Activated naive CD4-positive, alpha-beta T cell treated with anti-CD3 and anti-CD28 coated beads, Interleukin-2, amount 10 ng/mL, durations not matched to agents 7 days and 5 days (primary cell): ENCODE measurements at regions not wholly inside any gene's neighbourhood (a gene's known extent, or its start where the extent isn't known, plus 50 kb on each side); places are given as distances from the start of the nearest gene placed in this dataset.
"Not testable (repeated sequence)": the region's sequence is repeated elsewhere in the genome, so short reads cannot be mapped to it uniquely, and the experiment has no call there.

Source experiments
- CTCF ChIA-PET: fragments of 350-600 bp; sonication (Branson Sonifier 250); formaldehyde crosslinking; loops from one replicate; lab custom pipeline; 2021; ENCODE audit warnings: antibody characterized with exemption; lab: Charles Lee
- DNase-seq: peaks from one replicate; pipeline ENCODE4 v3.0.0-alpha.2; 2020
- H3K27ac Mint-ChIP-seq: one replicate; pipeline ENCODE4 v1.8.0; 2021; ENCODE audit warnings: mild to moderate bottlenecking, moderate library complexity, mixed read lengths
- H3K27me3 Mint-ChIP-seq: one replicate; pipeline ENCODE4 v1.8.0; 2021; ENCODE audit warnings: mild to moderate bottlenecking, mixed read lengths
- H3K36me3 Mint-ChIP-seq: one replicate; pipeline ENCODE4 v1.8.0; 2021; ENCODE audit warnings: mixed read lengths
- H3K4me1 Mint-ChIP-seq: one replicate; pipeline ENCODE4 v1.8.0; 2021; ENCODE audit warnings: mixed read lengths
- H3K4me3 Mint-ChIP-seq: one replicate; pipeline ENCODE4 v1.8.0; 2021; ENCODE audit warnings: mild to moderate bottlenecking, moderate library complexity, mixed read lengths
- H3K9me3 Mint-ChIP-seq: one replicate; pipeline ENCODE4 v1.8.0; 2021; ENCODE audit warnings: mixed read lengths

DNA sequence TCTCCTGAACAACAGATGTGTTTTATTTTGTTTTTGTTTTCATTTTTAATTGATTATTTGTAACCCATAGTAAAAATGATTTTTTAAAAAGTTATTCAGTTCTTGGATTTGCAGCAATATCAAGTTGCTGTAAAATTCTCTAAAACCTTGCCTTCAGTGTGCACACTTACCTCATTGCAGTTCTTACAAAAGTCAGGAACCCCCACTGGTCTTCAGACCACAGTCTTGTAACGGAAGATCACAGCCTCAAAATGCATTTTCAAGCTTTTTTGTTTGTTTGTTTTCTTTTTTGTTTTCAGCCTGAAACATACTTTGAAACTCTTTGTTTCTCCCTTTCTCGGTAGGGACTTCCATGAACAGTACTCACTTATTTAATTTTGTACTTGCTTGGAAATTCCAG is 1012.8 kb upstream of the GYPC start:
- no peak overlapping the region for H3K27ac Mint-ChIP-seq
- H3K4me1 Mint-ChIP-seq, result no peaks in the 10 kb centered on the region
- H3K9me3 Mint-ChIP-seq, result no peaks in the 10 kb centered on the region
- no peak for DNase-seq
- no peak overlapping the region for H3K4me3 Mint-ChIP-seq
- CTCF ChIA-PET, result no interaction called here
- no peaks in the 10 kb centered on the region for H3K36me3 Mint-ChIP-seq
- no peaks in the 10 kb centered on the region for H3K27me3 Mint-ChIP-seq

DNA sequence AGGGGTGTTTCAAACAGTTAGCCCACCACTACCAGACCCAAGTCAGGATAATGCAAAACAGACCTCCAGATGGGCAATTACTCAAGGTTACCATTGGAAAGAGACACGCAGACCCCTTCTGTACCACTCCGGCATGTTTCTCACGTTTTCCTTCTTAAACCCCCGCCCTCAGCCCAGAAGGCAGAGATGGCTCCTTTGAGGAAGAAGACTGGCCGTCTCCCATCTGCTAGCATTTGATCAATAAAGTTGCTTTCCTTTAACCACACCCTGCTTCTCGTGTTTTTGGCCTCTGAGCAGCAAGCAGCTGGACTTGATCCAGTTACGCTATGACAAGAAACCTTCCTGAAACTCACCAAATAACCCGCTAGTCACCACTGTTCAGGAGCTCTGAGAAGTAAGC is 1012.4 kb upstream of the GYPC start:
- H3K9me3 Mint-ChIP-seq, result no peaks in the 10 kb centered on the region
- H3K4me1 Mint-ChIP-seq, result no peaks in the 10 kb centered on the region
- DNase-seq, result no peak
- no peaks in the 10 kb centered on the region for H3K27me3 Mint-ChIP-seq
- no peaks in the 10 kb centered on the region for H3K36me3 Mint-ChIP-seq
- no peak overlapping the region for H3K4me3 Mint-ChIP-seq
- H3K27ac Mint-ChIP-seq, result no peak overlapping the region
- CTCF ChIA-PET, result no interaction called here

DNA sequence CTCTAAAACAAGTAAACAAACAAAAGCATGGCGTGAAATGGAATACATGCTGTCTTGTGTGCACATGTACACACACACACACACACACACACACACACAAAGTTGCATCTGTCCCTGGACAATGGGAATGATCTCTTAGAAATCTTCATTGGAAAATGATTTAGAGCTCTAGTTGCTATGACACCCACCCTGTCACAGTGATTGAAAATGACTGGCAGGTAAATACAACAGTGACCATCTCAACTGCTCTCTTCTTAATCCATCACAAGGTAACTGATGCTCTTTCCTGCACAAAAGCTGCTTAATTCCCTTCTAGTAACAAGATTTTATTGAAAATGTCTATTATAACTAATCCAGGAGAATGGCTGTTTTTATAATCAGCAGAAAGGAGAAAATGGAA is 1011.7 kb upstream of the GYPC start:
- no peak overlapping the region for H3K27ac Mint-ChIP-seq
- no peaks in the 10 kb centered on the region for H3K36me3 Mint-ChIP-seq
- no peak for DNase-seq
- no peaks in the 10 kb centered on the region for H3K9me3 Mint-ChIP-seq
- no peaks in the 10 kb centered on the region for H3K4me1 Mint-ChIP-seq
- no peak overlapping the region for H3K4me3 Mint-ChIP-seq
- H3K27me3 Mint-ChIP-seq, result no peaks in the 10 kb centered on the region
- CTCF ChIA-PET, result no interaction called here

DNA sequence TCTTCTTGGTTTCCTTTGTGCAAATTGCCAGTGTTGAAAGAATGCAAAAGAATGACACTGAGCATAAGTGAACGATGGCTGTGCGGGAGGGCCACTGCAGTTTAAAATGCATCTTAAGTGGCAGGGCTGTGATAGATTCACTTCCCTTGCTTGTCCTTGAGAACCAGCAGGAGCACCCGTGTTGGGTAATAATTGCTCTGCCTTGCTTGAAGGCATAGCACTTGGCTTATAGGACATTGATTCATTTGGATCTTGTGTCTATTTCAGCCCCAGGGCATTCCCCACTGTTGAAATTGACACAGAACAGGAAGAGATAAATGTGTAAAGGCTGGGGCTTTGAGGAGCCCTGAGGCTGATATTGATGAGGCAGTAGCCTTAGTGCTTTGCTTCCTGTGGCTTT is 1003.7 kb upstream of the GYPC start:
- DNase-seq, result no peak
- CTCF ChIA-PET, result no interaction called here
- Mint-ChIP-seq H3K36me3 (no peaks in the 10 kb centered on the region), H3K4me1 (no peaks in the 10 kb centered on the region), H3K27ac (no peak overlapping the region), H3K27me3 (no peaks in the 10 kb centered on the region), H3K9me3 (no peaks in the 10 kb centered on the region), H3K4me3 (no peak overlapping the region)

DNA sequence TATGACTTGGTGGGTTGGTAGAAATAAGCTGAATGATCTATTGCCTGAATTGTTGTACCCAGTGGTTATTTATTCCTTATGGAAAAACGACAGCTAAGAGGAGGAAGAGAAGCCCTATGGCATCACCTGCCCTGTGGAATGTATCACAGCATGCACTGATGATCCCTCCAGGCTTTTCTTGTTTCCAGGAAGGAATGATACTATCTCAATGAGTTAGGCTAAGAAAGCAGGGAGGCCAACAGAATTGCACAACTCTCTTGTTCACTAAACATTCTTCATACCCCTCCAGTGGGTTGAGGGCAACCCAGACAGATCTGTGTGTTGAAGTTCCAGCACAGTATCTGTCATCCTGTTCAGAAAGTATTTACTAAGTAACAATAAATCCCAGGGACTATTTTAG is 1001.7 kb upstream of the GYPC start:
- CTCF ChIA-PET, result interaction anchor here (0.6 kb wide), 1 partner anchor 21 kb away, joined by 4 read pairs; no protein-coding TSS in a partner anchor
- DNase-seq, result no peak
- Mint-ChIP-seq H3K27me3 (no peaks in the 10 kb centered on the region), H3K27ac (no peak overlapping the region), H3K36me3 (no peaks in the 10 kb centered on the region), H3K4me3 (no peak overlapping the region), H3K4me1 (no peaks in the 10 kb centered on the region), H3K9me3 (no peaks in the 10 kb centered on the region)

DNA sequence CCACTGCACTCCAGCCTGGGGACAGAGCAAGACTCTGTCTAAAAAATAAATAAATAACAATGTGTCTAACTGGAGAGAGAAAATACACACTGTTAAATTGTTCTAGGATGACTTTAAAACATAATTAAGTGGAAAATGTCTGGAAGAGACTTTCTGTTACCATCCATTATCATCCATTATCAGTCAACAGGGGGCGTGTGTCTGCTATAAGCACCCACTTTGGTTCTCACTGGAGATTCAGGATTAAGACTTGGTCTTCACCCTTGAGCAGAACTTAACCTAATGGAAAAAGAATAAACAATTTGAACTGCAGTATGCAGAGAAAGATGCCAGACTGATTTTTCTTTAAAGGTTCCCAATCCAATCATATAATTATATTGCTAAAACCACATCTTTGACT is 999.8 kb upstream of the GYPC start:
- CTCF ChIA-PET, result no interaction called here
- Mint-ChIP-seq H3K36me3 (no peaks in the 10 kb centered on the region), H3K9me3 (peaks cover 8% of the 10 kb centered on the region), H3K27ac (no peak overlapping the region), H3K4me1 (no peaks in the 10 kb centered on the region), H3K27me3 (no peaks in the 10 kb centered on the region), H3K4me3 (no peak overlapping the region)
- no peak for DNase-seq

DNA sequence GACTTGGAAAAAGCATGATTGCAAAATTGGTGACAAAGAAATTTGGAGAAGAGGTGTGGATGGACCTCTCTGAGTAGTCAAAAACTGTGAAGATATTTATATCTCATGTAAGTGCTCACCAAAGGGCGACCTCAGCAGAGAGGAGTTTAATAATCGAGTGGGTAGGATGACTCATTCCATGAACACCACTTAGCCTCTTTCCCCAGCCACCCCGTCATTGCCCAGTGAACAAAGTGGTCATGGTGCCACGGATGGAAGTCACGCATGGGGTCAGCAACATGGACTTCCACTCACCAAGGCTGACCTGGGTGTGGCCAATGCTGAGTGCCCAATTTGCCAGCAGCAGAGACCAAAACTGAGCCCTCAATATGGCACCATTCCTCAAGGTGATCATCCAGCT is 997.4 kb upstream of the GYPC start:
- Mint-ChIP-seq H3K36me3 (no peaks in the 10 kb centered on the region), H3K9me3 (peaks cover 10% of the 10 kb centered on the region), H3K4me3 (no peak overlapping the region), H3K4me1 (no peaks in the 10 kb centered on the region), H3K27me3 (no peaks in the 10 kb centered on the region), H3K27ac (no peak overlapping the region)
- CTCF ChIA-PET, result no interaction called here
- no peak for DNase-seq

DNA sequence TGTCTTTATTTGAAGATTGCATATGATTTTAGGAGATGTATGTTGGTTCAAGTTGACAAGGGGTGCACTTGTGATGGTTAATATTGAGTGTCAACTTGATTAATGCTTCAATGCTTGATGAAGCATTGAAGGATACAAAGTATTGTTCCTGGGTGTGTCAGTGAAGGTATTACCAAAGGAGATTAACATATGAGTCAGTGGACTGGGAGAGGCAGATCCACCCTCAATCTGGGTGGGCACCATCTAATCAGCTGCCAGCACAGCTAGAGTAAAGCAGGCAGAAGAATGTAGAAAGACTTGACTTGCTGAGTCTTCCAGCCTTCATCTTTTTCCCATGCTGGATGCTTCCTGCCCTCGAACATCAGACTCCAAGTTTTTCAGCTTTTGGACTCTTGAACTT is 995.6 kb upstream of the GYPC start:
- H3K9me3 Mint-ChIP-seq, result peaks cover 13% of the 10 kb centered on the region
- H3K27me3 Mint-ChIP-seq, DNase-seq, H3K36me3 Mint-ChIP-seq, H3K4me1 Mint-ChIP-seq, H3K4me3 Mint-ChIP-seq, CTCF ChIA-PET, H3K27ac Mint-ChIP-seq: not testable (repeated sequence)

DNA sequence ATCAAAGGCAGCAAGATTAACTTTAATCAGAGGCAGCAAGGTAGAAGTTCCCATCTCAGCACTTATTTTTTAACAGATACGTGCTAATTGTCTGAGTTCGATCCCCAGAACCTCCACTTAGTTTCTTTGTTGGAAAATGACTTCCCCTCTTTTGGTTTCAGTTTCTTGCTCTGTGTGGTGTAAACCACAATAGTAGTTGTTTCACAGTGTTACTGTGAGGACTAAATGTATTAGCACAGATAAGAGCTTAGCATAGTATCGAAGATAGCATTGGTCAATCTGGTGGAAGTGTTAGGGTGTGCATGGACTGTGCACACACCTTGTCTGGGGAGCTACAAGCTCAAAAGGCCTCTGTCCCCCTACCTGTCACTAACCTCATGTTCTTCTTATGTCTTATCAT is 988.3 kb upstream of the GYPC start:
- CTCF ChIA-PET, result no interaction called here
- no peaks in the 10 kb centered on the region for H3K27me3 Mint-ChIP-seq
- peaks cover 3% of the 10 kb centered on the region for H3K9me3 Mint-ChIP-seq
- H3K27ac Mint-ChIP-seq, result no peak overlapping the region
- no peak for DNase-seq
- H3K36me3 Mint-ChIP-seq, result no peaks in the 10 kb centered on the region
- H3K4me3 Mint-ChIP-seq, result no peak overlapping the region
- H3K4me1 Mint-ChIP-seq, result no peaks in the 10 kb centered on the region

DNA sequence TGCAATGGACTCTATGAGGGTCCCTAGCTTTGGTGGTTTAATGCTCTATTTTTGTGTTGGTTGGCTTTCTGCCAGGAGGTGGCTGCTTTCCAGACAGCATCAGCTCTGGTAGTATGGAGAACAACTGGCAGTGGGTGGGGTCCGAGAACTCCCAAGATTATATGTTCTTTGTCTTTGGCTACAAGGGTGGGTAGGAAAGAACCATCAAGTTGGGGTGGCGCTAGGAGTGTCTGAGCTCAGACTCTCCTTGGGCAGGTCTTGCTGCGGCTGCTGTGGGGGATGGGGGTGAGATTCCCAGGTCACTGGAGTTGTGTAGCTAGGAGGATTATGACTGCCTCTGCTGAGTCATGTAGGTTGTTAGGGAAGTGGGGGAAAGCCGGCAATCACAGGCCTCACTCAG is 976.1 kb upstream of the GYPC start:
- CTCF ChIA-PET, result no interaction called here
- Mint-ChIP-seq H3K27me3 (no peaks in the 10 kb centered on the region), H3K36me3 (no peaks in the 10 kb centered on the region), H3K4me3 (no peak overlapping the region), H3K27ac (no peak overlapping the region), H3K4me1 (no peaks in the 10 kb centered on the region), H3K9me3 (no peaks in the 10 kb centered on the region)
- DNase-seq, result no peak

DNA sequence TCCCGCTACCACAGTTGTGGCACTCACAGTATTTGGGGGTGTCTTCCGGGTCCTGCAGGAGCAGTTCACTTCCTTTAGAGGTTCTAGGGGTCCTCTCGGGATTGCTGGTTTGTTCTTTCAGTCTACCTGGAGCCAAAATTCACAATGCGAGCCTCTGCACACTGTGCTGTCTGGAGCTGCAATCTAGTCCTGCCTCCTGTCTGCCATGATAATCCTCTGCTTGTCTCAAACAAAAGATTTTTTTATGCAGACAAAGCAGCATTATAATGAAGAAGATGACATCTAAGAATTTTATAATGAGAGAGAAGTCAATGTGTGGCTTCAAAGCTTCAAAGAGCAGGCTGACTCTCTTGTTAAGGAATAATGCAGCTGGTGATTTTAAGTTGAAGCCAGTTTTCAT is 975.1 kb upstream of the GYPC start:
- no peaks in the 10 kb centered on the region for H3K4me1 Mint-ChIP-seq
- H3K27ac Mint-ChIP-seq, result no peak overlapping the region
- CTCF ChIA-PET, result no interaction called here
- no peaks in the 10 kb centered on the region for H3K9me3 Mint-ChIP-seq
- H3K36me3 Mint-ChIP-seq, result no peaks in the 10 kb centered on the region
- H3K27me3 Mint-ChIP-seq, result no peaks in the 10 kb centered on the region
- DNase-seq, result no peak
- no peak overlapping the region for H3K4me3 Mint-ChIP-seq

DNA sequence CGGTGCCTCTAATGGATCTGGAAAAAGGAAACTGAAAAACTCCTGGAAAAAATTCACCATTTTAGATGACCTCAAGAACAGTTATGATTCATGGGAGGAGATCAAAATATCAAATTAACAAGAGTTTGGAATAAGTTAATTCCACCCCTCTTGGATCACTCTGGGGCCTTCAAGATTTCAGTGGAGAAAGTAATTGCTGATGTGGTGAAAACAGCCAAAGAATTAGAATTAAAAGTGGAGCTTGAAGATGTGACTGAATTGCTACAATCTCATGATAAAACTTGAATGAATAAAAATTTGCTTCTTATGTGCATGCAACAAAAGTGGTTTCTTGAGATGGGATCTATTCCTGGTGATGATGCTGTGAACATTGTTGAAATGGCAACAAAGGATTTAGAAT is 974.4 kb upstream of the GYPC start:
- CTCF ChIA-PET, result no interaction called here
- H3K4me1 Mint-ChIP-seq, result no peaks in the 10 kb centered on the region
- no peaks in the 10 kb centered on the region for H3K27me3 Mint-ChIP-seq
- no peaks in the 10 kb centered on the region for H3K9me3 Mint-ChIP-seq
- H3K36me3 Mint-ChIP-seq, result no peaks in the 10 kb centered on the region
- H3K27ac Mint-ChIP-seq, result no peak overlapping the region
- no peak overlapping the region for H3K4me3 Mint-ChIP-seq
- no peak for DNase-seq

DNA sequence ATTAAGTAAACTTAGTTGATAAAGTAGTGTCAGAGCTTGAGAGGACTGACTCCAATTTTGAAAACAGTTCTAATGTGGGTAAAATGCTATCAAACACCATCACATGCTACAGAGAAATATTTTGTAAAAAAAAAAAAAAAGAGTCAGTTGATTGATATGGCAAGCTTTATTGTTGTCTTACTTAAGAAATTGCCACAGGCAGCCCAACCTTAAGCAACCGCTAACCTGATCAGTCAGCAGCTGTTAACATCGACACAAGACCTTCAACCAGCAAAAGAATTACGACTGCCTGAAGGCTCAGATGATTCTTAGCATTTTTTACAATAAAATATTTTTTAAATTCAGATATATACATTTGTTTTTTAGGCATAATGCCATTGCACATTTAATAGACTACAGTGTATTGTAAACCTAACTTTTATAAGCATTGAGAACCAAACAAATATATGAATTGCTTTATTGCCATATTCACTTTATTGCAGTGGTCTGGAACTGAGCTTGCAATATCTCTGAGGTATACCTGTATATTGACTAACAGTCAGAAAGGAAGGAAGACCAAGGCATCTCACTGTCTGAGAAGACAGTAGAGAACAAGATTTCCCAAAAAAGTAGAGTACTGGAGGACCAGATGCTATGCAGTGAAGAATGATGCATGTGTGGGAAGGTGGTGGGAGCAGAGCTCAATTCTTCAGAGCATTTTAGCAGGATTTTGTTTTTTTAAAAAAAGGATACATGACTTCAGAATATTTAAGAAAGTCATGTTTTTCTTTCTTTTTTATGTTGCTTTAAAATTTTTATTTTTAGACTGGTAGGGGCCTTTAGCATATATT is 973.8 kb upstream of the GYPC start:
- Mint-ChIP-seq H3K4me3 (no peak overlapping the region), H3K27me3 (no peaks in the 10 kb centered on the region), H3K4me1 (no peaks in the 10 kb centered on the region), H3K9me3 (no peaks in the 10 kb centered on the region), H3K27ac (no peak overlapping the region), H3K36me3 (no peaks in the 10 kb centered on the region)
- no peak for DNase-seq
- CTCF ChIA-PET, result interaction anchor here (0.6 kb wide), 1 partner anchor 540 kb away, joined by 3 read pairs; no protein-coding TSS in a partner anchor

DNA sequence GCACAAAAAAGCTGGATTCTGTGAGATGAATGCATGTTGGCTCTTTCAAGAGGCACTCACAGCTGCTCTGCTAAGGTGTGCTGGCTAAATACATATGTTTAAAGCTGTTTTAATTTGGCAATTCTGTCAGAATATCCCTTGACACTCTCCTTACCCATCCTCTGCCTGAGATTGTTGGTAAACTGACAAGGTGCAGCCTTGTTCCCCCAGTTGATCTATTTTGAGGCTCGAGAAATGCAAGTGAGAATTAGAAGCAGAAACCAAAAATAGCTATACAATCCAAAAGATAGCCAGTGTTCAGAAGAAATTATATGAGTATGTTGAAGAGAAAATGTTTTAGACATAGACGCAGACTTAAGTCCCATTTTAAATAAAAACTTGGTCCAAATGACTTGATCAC is 971.7 kb upstream of the GYPC start:
- Mint-ChIP-seq H3K4me1 (no peaks in the 10 kb centered on the region), H3K36me3 (no peaks in the 10 kb centered on the region), H3K27me3 (no peaks in the 10 kb centered on the region), H3K27ac (no peak overlapping the region), H3K4me3 (no peak overlapping the region), H3K9me3 (no peaks in the 10 kb centered on the region)
- no peak for DNase-seq
- CTCF ChIA-PET, result no interaction called here

DNA sequence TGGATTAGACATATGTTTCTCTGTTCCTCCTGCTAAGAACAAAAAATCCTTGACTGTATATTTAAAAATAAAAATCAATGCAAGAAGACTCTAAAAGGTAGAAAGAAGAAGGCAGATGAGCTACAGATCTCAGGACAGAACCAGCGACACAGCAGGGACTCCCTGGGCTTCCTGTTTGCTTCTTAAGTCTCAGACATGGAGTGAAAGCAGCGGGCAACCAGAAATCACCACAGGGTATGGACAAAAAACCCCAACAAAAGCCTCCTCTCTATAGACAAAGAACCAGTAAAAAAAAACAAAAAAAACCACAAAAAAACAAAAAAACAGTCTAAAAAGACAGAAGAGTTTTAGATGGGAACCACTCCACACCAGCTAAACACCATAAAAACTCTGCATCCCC is 971.0 kb upstream of the GYPC start:
- Mint-ChIP-seq H3K27ac (no peak overlapping the region), H3K27me3 (no peaks in the 10 kb centered on the region), H3K36me3 (no peaks in the 10 kb centered on the region), H3K4me1 (no peaks in the 10 kb centered on the region), H3K9me3 (no peaks in the 10 kb centered on the region), H3K4me3 (no peak overlapping the region)
- CTCF ChIA-PET, result no interaction called here
- no peak for DNase-seq
